Panc1 (cell line): ENCODE measurements at regions not wholly inside any gene's neighbourhood (a gene's known extent, or its start where the extent isn't known, plus 50 kb on each side); places are given as distances from the start of the nearest gene placed in this dataset.

Source experiments
- POLR2AphosphoS5 ChIP-seq: IDR thresholded peaks from 2 replicates; pipeline ENCODE4 v1.6.1; 2012; ENCODE audit warnings: mild to moderate bottlenecking, low read depth, low read length, moderate library complexity
- TF ChIP-seq, protein P1 (sequence below): fragments of 450-650 bp; IDR thresholded peaks from 2 replicates; pipeline ENCODE4 v1.5.1; 2017; ENCODE audit warnings: mild to moderate bottlenecking
- TF ChIP-seq, protein P2 (sequence below), 2 experiments: IDR thresholded peaks; 2 replicates each; pipeline ENCODE4 v1.6.1; 2011 to 2012; ENCODE audit warnings: low read depth in 2 of 2, control low read depth in 1 of 2, low read length in 1 of 2, mild to moderate bottlenecking in 1 of 2, moderate library complexity in 1 of 2; ENCODE audit not compliant: insufficient read depth in 1 of 2

DNA sequence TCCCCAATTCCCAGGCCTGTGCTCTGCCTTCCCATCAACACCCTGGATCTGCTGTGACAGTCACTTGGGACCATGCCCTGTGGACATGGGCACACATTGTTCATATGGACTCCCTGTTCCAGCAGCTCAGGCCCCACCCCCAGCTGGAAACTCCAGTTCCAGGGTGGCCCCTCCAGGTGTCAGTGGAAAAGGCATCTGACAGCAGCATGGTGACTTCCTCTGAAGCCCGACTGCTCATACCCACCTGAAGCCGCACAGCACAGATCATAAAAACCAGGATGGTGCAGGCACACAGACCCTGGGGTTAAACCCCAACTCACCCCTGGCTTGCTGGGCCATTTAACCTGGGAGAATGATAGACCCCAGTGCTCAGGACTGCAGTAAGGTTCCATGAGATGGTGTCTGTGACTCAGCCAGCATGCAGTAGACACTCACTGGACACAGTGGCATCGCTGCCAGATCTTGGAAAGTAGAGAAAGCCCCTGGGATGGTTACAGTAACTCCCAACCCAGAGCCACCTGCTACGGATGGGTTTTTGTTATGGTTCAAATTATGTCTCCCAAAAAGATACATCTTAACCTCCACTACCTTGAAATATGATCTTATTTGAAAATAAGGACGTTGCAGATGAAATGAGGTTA lies 72.6 kb upstream of the NANOS1 start:
- TF ChIP-seq, protein P1, sequence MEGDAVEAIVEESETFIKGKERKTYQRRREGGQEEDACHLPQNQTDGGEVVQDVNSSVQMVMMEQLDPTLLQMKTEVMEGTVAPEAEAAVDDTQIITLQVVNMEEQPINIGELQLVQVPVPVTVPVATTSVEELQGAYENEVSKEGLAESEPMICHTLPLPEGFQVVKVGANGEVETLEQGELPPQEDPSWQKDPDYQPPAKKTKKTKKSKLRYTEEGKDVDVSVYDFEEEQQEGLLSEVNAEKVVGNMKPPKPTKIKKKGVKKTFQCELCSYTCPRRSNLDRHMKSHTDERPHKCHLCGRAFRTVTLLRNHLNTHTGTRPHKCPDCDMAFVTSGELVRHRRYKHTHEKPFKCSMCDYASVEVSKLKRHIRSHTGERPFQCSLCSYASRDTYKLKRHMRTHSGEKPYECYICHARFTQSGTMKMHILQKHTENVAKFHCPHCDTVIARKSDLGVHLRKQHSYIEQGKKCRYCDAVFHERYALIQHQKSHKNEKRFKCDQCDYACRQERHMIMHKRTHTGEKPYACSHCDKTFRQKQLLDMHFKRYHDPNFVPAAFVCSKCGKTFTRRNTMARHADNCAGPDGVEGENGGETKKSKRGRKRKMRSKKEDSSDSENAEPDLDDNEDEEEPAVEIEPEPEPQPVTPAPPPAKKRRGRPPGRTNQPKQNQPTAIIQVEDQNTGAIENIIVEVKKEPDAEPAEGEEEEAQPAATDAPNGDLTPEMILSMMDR = no peak
- TF ChIP-seq, protein P2, sequence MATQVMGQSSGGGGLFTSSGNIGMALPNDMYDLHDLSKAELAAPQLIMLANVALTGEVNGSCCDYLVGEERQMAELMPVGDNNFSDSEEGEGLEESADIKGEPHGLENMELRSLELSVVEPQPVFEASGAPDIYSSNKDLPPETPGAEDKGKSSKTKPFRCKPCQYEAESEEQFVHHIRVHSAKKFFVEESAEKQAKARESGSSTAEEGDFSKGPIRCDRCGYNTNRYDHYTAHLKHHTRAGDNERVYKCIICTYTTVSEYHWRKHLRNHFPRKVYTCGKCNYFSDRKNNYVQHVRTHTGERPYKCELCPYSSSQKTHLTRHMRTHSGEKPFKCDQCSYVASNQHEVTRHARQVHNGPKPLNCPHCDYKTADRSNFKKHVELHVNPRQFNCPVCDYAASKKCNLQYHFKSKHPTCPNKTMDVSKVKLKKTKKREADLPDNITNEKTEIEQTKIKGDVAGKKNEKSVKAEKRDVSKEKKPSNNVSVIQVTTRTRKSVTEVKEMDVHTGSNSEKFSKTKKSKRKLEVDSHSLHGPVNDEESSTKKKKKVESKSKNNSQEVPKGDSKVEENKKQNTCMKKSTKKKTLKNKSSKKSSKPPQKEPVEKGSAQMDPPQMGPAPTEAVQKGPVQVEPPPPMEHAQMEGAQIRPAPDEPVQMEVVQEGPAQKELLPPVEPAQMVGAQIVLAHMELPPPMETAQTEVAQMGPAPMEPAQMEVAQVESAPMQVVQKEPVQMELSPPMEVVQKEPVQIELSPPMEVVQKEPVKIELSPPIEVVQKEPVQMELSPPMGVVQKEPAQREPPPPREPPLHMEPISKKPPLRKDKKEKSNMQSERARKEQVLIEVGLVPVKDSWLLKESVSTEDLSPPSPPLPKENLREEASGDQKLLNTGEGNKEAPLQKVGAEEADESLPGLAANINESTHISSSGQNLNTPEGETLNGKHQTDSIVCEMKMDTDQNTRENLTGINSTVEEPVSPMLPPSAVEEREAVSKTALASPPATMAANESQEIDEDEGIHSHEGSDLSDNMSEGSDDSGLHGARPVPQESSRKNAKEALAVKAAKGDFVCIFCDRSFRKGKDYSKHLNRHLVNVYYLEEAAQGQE (IDR thresholded peaks at IDR 0.05; ENCODE audit: insufficient read depth in 1 of 2, low read depth in 2 of 2, low read length in 1 of 2) = no peak
- TF ChIP-seq POLR2AphosphoS5 = no peak
